Breast epithelium (tissue), 3 donors: ENCODE measurements at regions not wholly inside any gene's neighbourhood (a gene's known extent, or its start where the extent isn't known, plus 50 kb on each side); places are given as distances from the start of the nearest gene placed in this dataset.

Experiments used
- POLR2A ChIP-seq: fragments of 450-650 bp; IDR thresholded peaks from one replicate; pipeline ENCODE4 v1.6.1; 2016; ENCODE audit warnings: antibody characterized with exemption, mild to moderate bottlenecking, moderate library complexity
- POLR2AphosphoS5 ChIP-seq, 3 donors: sonication (generic); formaldehyde crosslinking; IDR thresholded peaks; one replicate each; pipeline ENCODE4 v1.6.1; 2017; ENCODE audit warnings: antibody characterized with exemption in 3 of 3
- TF ChIP-seq, protein P1 (sequence below), 3 donors: fragments of 450-650 bp; IDR thresholded peaks; one replicate each; pipeline ENCODE4 v1.5.1; 2016 to 2017; ENCODE audit warnings: antibody characterized with exemption in 3 of 3, mild to moderate bottlenecking in 3 of 3, moderate library complexity in 3 of 3

DNA sequence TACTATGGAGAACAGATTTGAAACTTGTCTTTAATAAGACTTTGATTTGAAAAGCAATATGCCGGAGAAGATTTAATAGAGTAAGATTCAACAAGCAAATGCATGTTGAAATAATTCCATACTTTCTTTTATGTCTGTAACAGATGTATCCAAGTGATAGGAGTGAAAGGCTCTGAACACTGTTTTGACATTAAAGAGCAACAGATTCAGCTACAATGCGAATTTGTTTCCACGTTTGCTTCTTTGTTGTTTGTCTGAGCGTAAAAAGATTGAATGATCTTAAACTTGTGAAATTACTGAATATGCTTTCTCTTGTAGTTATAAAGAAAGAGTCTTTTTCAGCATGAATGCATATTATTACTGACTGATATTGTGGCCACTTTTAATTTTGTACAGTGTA lies 2612.9 kb downstream of the PCDH9 start:
- TF ChIP-seq, protein P1, sequence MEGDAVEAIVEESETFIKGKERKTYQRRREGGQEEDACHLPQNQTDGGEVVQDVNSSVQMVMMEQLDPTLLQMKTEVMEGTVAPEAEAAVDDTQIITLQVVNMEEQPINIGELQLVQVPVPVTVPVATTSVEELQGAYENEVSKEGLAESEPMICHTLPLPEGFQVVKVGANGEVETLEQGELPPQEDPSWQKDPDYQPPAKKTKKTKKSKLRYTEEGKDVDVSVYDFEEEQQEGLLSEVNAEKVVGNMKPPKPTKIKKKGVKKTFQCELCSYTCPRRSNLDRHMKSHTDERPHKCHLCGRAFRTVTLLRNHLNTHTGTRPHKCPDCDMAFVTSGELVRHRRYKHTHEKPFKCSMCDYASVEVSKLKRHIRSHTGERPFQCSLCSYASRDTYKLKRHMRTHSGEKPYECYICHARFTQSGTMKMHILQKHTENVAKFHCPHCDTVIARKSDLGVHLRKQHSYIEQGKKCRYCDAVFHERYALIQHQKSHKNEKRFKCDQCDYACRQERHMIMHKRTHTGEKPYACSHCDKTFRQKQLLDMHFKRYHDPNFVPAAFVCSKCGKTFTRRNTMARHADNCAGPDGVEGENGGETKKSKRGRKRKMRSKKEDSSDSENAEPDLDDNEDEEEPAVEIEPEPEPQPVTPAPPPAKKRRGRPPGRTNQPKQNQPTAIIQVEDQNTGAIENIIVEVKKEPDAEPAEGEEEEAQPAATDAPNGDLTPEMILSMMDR (IDR thresholded peaks at IDR 0.05): no peak
- TF ChIP-seq POLR2AphosphoS5 (IDR thresholded peaks at IDR 0.05) (no peak), POLR2A (no peak)
